Stimulated activated effector memory CD8-positive, alpha-beta T cell treated with anti-CD3 and anti-CD28 coated beads, Interleukin-12 subunit alpha, Interleukin-12 subunit beta, amount 100 ng/mL, for 72 hours (primary cell): ENCODE measurements at regions not wholly inside any gene's neighbourhood (a gene's known extent, or its start where the extent isn't known, plus 50 kb on each side); places are given as distances from the start of the nearest gene placed in this dataset.

Source experiments
- ATAC-seq: fragments of 150-1000 bp; cut with Tn5 transposase; 2 replicates; pipeline ENCODE4 v1.10.0; 2021
- DNase-seq, 2 donors: peaks; one replicate each; pipeline ENCODE4 v3.0.0; 2021 to 2022; ENCODE audit warnings: low spot score in 2 of 2
- H3K27ac Mint-ChIP-seq: one replicate; pipeline ENCODE4 v1.8.0; 2022; ENCODE audit warnings: mild to moderate bottlenecking, mixed read lengths
- H3K36me3 Mint-ChIP-seq: one replicate; pipeline ENCODE4 v1.8.0; 2022; ENCODE audit warnings: mild to moderate bottlenecking, mixed read lengths
- H3K4me1 Mint-ChIP-seq: one replicate; pipeline ENCODE4 v1.8.0; 2022; ENCODE audit warnings: mixed read lengths
- H3K4me3 Mint-ChIP-seq: one replicate; pipeline ENCODE4 v1.8.0; 2022; ENCODE audit warnings: mild to moderate bottlenecking, mixed read lengths
- H3K9me3 Mint-ChIP-seq: one replicate; pipeline ENCODE4 v1.8.0; 2022; ENCODE audit warnings: mixed read lengths

- no peaks in the 10 kb centered on the region for H3K4me1 Mint-ChIP-seq
- no peaks in the 10 kb centered on the region for H3K9me3 Mint-ChIP-seq
- no peaks in the 10 kb centered on the region for H3K36me3 Mint-ChIP-seq
- no peak for ATAC-seq
- DNase-seq = no peak
- H3K4me3 Mint-ChIP-seq = no peak overlapping the region
- no peak overlapping the region for H3K27ac Mint-ChIP-seq
Measured at GRCh38 chr20:40470445-40471260, 218.4 kb downstream of the MAFB start.

GRCh38 chr20:40468759-40469158 lies 220.3 kb downstream of the MAFB start:
- H3K27ac Mint-ChIP-seq = no peak overlapping the region
- H3K36me3 Mint-ChIP-seq = no peaks in the 10 kb centered on the region
- no peaks in the 10 kb centered on the region for H3K9me3 Mint-ChIP-seq
- H3K4me3 Mint-ChIP-seq = no peak overlapping the region
- DNase-seq (no peak), ATAC-seq (no peak)
- no peaks in the 10 kb centered on the region for H3K4me1 Mint-ChIP-seq

- Mint-ChIP-seq H3K4me1 (no peaks in the 10 kb centered on the region), H3K27ac (no peak overlapping the region), H3K4me3 (no peak overlapping the region), H3K9me3 (no peaks in the 10 kb centered on the region), H3K36me3 (no peaks in the 10 kb centered on the region)
- ATAC-seq (no peak), DNase-seq (no peak)
Measured at GRCh38 chr20:40467703-40468411, 221.2 kb downstream of the MAFB start.

GRCh38 chr20:40467067-40467466 lies 222.0 kb downstream of the MAFB start:
- no peak overlapping the region for H3K4me3 Mint-ChIP-seq
- DNase-seq (no peak), ATAC-seq (no peak)
- no peak overlapping the region for H3K27ac Mint-ChIP-seq
- no peaks in the 10 kb centered on the region for H3K4me1 Mint-ChIP-seq
- no peaks in the 10 kb centered on the region for H3K9me3 Mint-ChIP-seq
- H3K36me3 Mint-ChIP-seq = no peaks in the 10 kb centered on the region

GRCh38 chr20:40464731-40465208 lies 224.3 kb downstream of the MAFB start:
- Mint-ChIP-seq H3K4me3 (no peak overlapping the region), H3K27ac (no peak overlapping the region), H3K36me3 (no peaks in the 10 kb centered on the region), H3K9me3 (no peaks in the 10 kb centered on the region), H3K4me1 (no peaks in the 10 kb centered on the region)
- no peak for DNase-seq
- no peak for ATAC-seq

- Mint-ChIP-seq H3K4me1 (no peaks in the 10 kb centered on the region), H3K9me3 (peaks cover 2% of the 10 kb centered on the region), H3K27ac (no peak overlapping the region), H3K4me3 (no peak overlapping the region), H3K36me3 (no peaks in the 10 kb centered on the region)
- ATAC-seq (no peak), DNase-seq (no peak)
Measured at GRCh38 chr20:40463171-40463570, 225.9 kb downstream of the MAFB start.

GRCh38 chr20:40462566-40462965 lies 226.5 kb downstream of the MAFB start:
- DNase-seq = no peak
- no peak overlapping the region for H3K4me3 Mint-ChIP-seq
- no peaks in the 10 kb centered on the region for H3K4me1 Mint-ChIP-seq
- ATAC-seq = no peak
- peaks cover 2% of the 10 kb centered on the region for H3K9me3 Mint-ChIP-seq
- H3K27ac Mint-ChIP-seq = no peak overlapping the region
- no peaks in the 10 kb centered on the region for H3K36me3 Mint-ChIP-seq

GRCh38 chr20:40459299-40459698 lies 229.7 kb downstream of the MAFB start:
- no peak overlapping the region for H3K27ac Mint-ChIP-seq
- no peaks in the 10 kb centered on the region for H3K4me1 Mint-ChIP-seq
- DNase-seq (no peak), ATAC-seq (no peak)
- H3K36me3 Mint-ChIP-seq = no peaks in the 10 kb centered on the region
- H3K4me3 Mint-ChIP-seq = no peak overlapping the region
- peaks cover 2% of the 10 kb centered on the region for H3K9me3 Mint-ChIP-seq

GRCh38 chr20:40457404-40457803 lies 231.6 kb downstream of the MAFB start:
- Mint-ChIP-seq H3K4me3 (no peak overlapping the region), H3K27ac (no peak overlapping the region), H3K9me3 (peaks cover 2% of the 10 kb centered on the region), H3K4me1 (no peaks in the 10 kb centered on the region), H3K36me3 (no peaks in the 10 kb centered on the region)
- no peak for DNase-seq
- no peak for ATAC-seq

GRCh38 chr20:40452758-40453157 lies 236.3 kb downstream of the MAFB start:
- ATAC-seq = no peak
- Mint-ChIP-seq H3K4me3 (no peak overlapping the region), H3K9me3 (no peaks in the 10 kb centered on the region), H3K27ac (no peak overlapping the region), H3K4me1 (no peaks in the 10 kb centered on the region), H3K36me3 (no peaks in the 10 kb centered on the region)
- DNase-seq = no peak

GRCh38 chr20:40451552-40451951 lies 237.5 kb downstream of the MAFB start:
- Mint-ChIP-seq H3K4me3 (no peak overlapping the region), H3K36me3 (no peaks in the 10 kb centered on the region), H3K9me3 (no peaks in the 10 kb centered on the region), H3K4me1 (no peaks in the 10 kb centered on the region), H3K27ac (no peak overlapping the region)
- ATAC-seq (no peak), DNase-seq (no peak)

- Mint-ChIP-seq H3K4me1 (no peaks in the 10 kb centered on the region), H3K4me3 (no peak overlapping the region), H3K9me3 (no peaks in the 10 kb centered on the region), H3K27ac (no peak overlapping the region), H3K36me3 (no peaks in the 10 kb centered on the region)
- no peak for ATAC-seq
- DNase-seq = no peak
Measured at GRCh38 chr20:40449974-40450616, 238.9 kb downstream of the MAFB start.

GRCh38 chr20:40449144-40449690 lies 239.8 kb downstream of the MAFB start:
- no peak for ATAC-seq
- Mint-ChIP-seq H3K4me1 (no peaks in the 10 kb centered on the region), H3K4me3 (no peak overlapping the region), H3K9me3 (no peaks in the 10 kb centered on the region), H3K36me3 (no peaks in the 10 kb centered on the region), H3K27ac (no peak overlapping the region)
- DNase-seq = no peak

GRCh38 chr20:40446888-40447287 lies 242.1 kb downstream of the MAFB start:
- no peak overlapping the region for H3K27ac Mint-ChIP-seq
- H3K4me1 Mint-ChIP-seq = no peaks in the 10 kb centered on the region
- DNase-seq = no peak
- ATAC-seq = no peak
- H3K36me3 Mint-ChIP-seq = no peaks in the 10 kb centered on the region
- no peaks in the 10 kb centered on the region for H3K9me3 Mint-ChIP-seq
- no peak overlapping the region for H3K4me3 Mint-ChIP-seq

- no peak for ATAC-seq
- DNase-seq = no peak
- Mint-ChIP-seq H3K36me3 (no peaks in the 10 kb centered on the region), H3K4me3 (no peak overlapping the region), H3K27ac (no peak overlapping the region), H3K4me1 (no peaks in the 10 kb centered on the region), H3K9me3 (no peaks in the 10 kb centered on the region)
Measured at GRCh38 chr20:40444516-40444915, 244.5 kb downstream of the MAFB start.
